PC-3 (cell line): ENCODE measurements at regions not wholly inside any gene's neighbourhood (a gene's known extent, or its start where the extent isn't known, plus 50 kb on each side); places are given as distances from the start of the nearest gene placed in this dataset.

Experiments used
- ATAC-seq: fragments of 200-7000 bp; cut with Tn5 transposase; 2 replicates; pipeline ENCODE4 v1.9.1; 2020; ENCODE audit warnings: mild to moderate bottlenecking, moderate library complexity
- BruUV-seq: library from RNA; stranded (reverse); fragments of 400-500 nt; replicated peaks from 2 replicates; lab custom pipeline; 2021; lab: Mats Ljungman, UMichigan
- CTCF ChIA-PET: fragments of 300-600 bp; sonication (Branson Sonifier 250); formaldehyde crosslinking; loops from one replicate; lab custom pipeline; 2022; ENCODE audit warnings: antibody characterized with exemption; lab: Charles Lee
- POLR2A ChIA-PET: fragments of 300-600 bp; sonication (Branson Sonifier 250); formaldehyde crosslinking; loops from one replicate; lab custom pipeline; 2022; ENCODE audit warnings: antibody characterized with exemption; ENCODE audit not compliant: unreplicated experiment; lab: Charles Lee
- DNase-seq: peaks from one replicate; pipeline ENCODE4 v3.0.0-alpha.2; 2015
- H2AFZ ChIP-seq: fragments of 300-600 bp; sonication (generic); 2 replicates; pipeline ENCODE4 v1.6.0; 2016; ENCODE audit warnings: antibody characterized with exemption, low read length
- H3F3A ChIP-seq: fragments of 300-600 bp; sonication (generic); one replicate; pipeline ENCODE4 v1.6.0; 2017; ENCODE audit warnings: antibody characterized with exemption, low read length, control low read depth, mild to moderate bottlenecking; ENCODE audit not compliant: unreplicated experiment
- H3K27ac ChIP-seq: fragments of 300-600 bp; sonication (generic); 2 replicates; pipeline ENCODE4 v1.5.1; 2016; ENCODE audit warnings: mild to moderate bottlenecking, low read length
- H3K27me3 ChIP-seq: fragments of 300-600 bp; sonication (generic); 2 replicates; pipeline ENCODE4 v1.6.1; 2016; ENCODE audit warnings: low read length, mixed read lengths
- H3K36me3 ChIP-seq: fragments of 300-600 bp; sonication (generic); 2 replicates; pipeline ENCODE4 v1.6.1; 2016; ENCODE audit warnings: low read depth, mixed run types, low read length, mixed read lengths
- H3K4me1 ChIP-seq: fragments of 300-600 bp; sonication (generic); 2 replicates; pipeline ENCODE4 v1.5.1; 2016; ENCODE audit warnings: low read length; ENCODE audit not compliant: insufficient read depth
- H3K4me2 ChIP-seq: fragments of 300-600 bp; sonication (generic); 2 replicates; pipeline ENCODE4 v1.6.0; 2016; ENCODE audit warnings: low read length
- H3K4me3 ChIP-seq: fragments of 300-600 bp; sonication (generic); 2 replicates; pipeline ENCODE4 v1.5.1; 2016; ENCODE audit warnings: mild to moderate bottlenecking, low read length, mixed read lengths
- H3K79me2 ChIP-seq: fragments of 300-600 bp; sonication (generic); 2 replicates; pipeline ENCODE4 v1.6.1; 2017; ENCODE audit warnings: low read length, mixed read lengths
- H3K9ac ChIP-seq: fragments of 300-600 bp; sonication (generic); 2 replicates; pipeline ENCODE4 v1.6.0; 2016; ENCODE audit warnings: mild to moderate bottlenecking, low read length
- H3K9me2 ChIP-seq: fragments of 300-600 bp; sonication (generic); replicated peaks from 2 replicates; pipeline ENCODE4 v1.6.1; 2016; ENCODE audit warnings: mixed run types, low read length, mixed read lengths
- H3K9me3 ChIP-seq: fragments of 300-600 bp; sonication (generic); 2 replicates; pipeline ENCODE4 v1.6.1; 2016; ENCODE audit warnings: low read length, mixed read lengths
- H4K20me1 ChIP-seq: fragments of 300-600 bp; sonication (generic); 2 replicates; pipeline ENCODE4 v1.6.1; 2016; ENCODE audit warnings: low read length, mixed read lengths
- CTCF ChIP-seq: fragments of 300-600 bp; sonication (generic); conservative IDR thresholded peaks from 2 replicates; pipeline ENCODE4 v1.5.1; 2017; ENCODE audit warnings: antibody characterized with exemption, low read depth, mild to moderate bottlenecking, low read length
- EZH2 ChIP-seq: fragments of 300-600 bp; sonication (generic); IDR thresholded peaks from one replicate; pipeline ENCODE4 v1.6.1; 2017; ENCODE audit warnings: antibody characterized with exemption, mild to moderate bottlenecking, low read length; ENCODE audit not compliant: unreplicated experiment
- EZH2phosphoT487 ChIP-seq: fragments of 300-600 bp; sonication (generic); IDR thresholded peaks from 2 replicates; pipeline ENCODE4 v1.6.1; 2018; ENCODE audit warnings: mild to moderate bottlenecking, antibody characterized with exemption, low read length, borderline replicate concordance
- intact Hi-C: fragments of 100-400 bp; cut with micrococcal nuclease; formaldehyde crosslinking; loops from 2 replicates; pipeline ENCODE4 v1.9.0; 2023

GRCh38 chr4:77264826-77265225, 107.8 kb downstream of the CCNG2 start:
- ChIA-PET POLR2A (no interaction called here), CTCF (no interaction called here)
- H3F3A ChIP-seq: no peaks in the 10 kb centered on the region
- H3K36me3 ChIP-seq: no peaks in the 10 kb centered on the region
- no peak overlapping the region for H3K4me3 ChIP-seq
- H3K27me3 ChIP-seq: no peaks in the 10 kb centered on the region
- H3K4me2 ChIP-seq: no peak overlapping the region
- DNase-seq: peak; percentile 48
- no peaks in the 10 kb centered on the region for H3K9me2 ChIP-seq
- H3K9ac ChIP-seq: no peak overlapping the region
- H3K27ac ChIP-seq: no peak overlapping the region
- no peak overlapping the region for H2AFZ ChIP-seq
- peaks cover 7% of the 10 kb centered on the region; the same call in 1 of the 2 replicates for H3K4me1 ChIP-seq
- BruUV-seq: no TSS peak
- no peaks in the 10 kb centered on the region for H3K79me2 ChIP-seq
- intact Hi-C loops: no loop called here
- no peaks in the 10 kb centered on the region for H4K20me1 ChIP-seq
- H3K9me3 ChIP-seq: no peaks in the 10 kb centered on the region
- TF ChIP-seq CTCF: no peak
- no peak for ATAC-seq

DNA sequence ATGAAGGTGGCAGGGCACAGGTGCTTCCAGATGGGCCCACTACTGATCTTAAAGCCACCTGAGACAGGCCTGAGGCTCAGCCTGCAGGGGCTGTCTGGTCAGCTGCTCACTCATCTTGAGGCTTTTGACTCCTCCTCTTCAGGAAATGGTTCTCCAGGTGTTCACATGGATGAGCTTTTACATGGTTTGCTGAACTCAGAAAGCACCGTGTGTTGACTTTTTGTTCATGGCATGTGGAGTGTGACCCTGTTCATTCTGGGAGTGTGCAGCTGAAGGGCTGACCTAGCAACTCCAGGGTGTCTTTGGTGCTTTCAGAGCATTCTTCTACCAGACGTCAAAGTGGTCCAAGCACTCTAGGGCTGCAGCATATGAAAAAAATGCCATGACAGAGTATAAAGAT, 111.1 kb downstream of the CCNG2 start:
- H3F3A ChIP-seq: no peaks in the 10 kb centered on the region
- peaks cover 8% of the 10 kb centered on the region; the same call in 1 of the 2 replicates for H3K4me1 ChIP-seq
- no peaks in the 10 kb centered on the region for H3K27me3 ChIP-seq
- no peaks in the 10 kb centered on the region for H3K36me3 ChIP-seq
- ChIA-PET CTCF (no interaction called here), POLR2A (no interaction called here)
- no peak overlapping the region for H3K4me3 ChIP-seq
- no peak for DNase-seq
- TF ChIP-seq CTCF (no peak), EZH2 (no peak), EZH2phosphoT487 (no peak)
- H3K9ac ChIP-seq: no peak overlapping the region
- no peaks in the 10 kb centered on the region for H3K79me2 ChIP-seq
- H3K9me3 ChIP-seq: no peaks in the 10 kb centered on the region
- no peaks in the 10 kb centered on the region for H3K9me2 ChIP-seq
- H3K27ac ChIP-seq: no peak overlapping the region
- intact Hi-C loops: no loop called here
- BruUV-seq: no TSS peak
- no peaks in the 10 kb centered on the region for H4K20me1 ChIP-seq
- no peak for ATAC-seq
- H2AFZ ChIP-seq: no peak overlapping the region
- H3K4me2 ChIP-seq: no peak overlapping the region

DNA sequence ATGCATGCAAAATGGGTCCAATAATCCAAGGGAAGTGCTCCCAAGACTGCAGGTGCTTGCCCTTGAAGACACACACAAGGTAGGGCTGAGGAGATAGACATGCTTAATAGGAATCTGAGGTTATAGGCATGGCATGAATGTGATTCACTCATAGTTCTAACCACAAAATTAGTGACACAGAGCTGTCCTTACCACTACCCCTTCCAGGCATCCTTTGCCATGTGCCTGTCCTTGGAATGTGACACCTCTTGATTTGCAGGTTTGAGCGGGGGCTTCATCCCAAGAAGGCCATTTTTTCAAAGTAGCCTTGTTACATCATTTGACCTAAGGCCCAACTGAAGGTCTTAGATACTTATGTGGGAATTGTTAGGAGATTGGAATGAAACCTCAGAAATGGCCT, 112.5 kb downstream of the CCNG2 start:
- no peak overlapping the region for H3K4me2 ChIP-seq
- DNase-seq (peak; percentile 45), ATAC-seq (no peak)
- H2AFZ ChIP-seq: no peak overlapping the region
- H3K27me3 ChIP-seq: no peaks in the 10 kb centered on the region
- TF ChIP-seq EZH2phosphoT487: no peak
- no peak for TF ChIP-seq EZH2
- TF ChIP-seq CTCF: no peak
- H3K79me2 ChIP-seq: no peaks in the 10 kb centered on the region
- H4K20me1 ChIP-seq: no peaks in the 10 kb centered on the region
- H3K36me3 ChIP-seq: no peaks in the 10 kb centered on the region
- ChIA-PET CTCF (no interaction called here), POLR2A (no interaction called here)
- BruUV-seq: no TSS peak
- no peak overlapping the region for H3K9ac ChIP-seq
- peaks cover 8% of the 10 kb centered on the region; the same call in 1 of the 2 replicates for H3K4me1 ChIP-seq
- no peaks in the 10 kb centered on the region for H3F3A ChIP-seq
- no peaks in the 10 kb centered on the region for H3K9me2 ChIP-seq
- no peaks in the 10 kb centered on the region for H3K9me3 ChIP-seq
- no peak overlapping the region for H3K4me3 ChIP-seq
- intact Hi-C loops: no loop called here
- H3K27ac ChIP-seq: no peak overlapping the region
